K562 (cell line): ENCODE measurements at regions not wholly inside any gene's neighbourhood (a gene's known extent, or its start where the extent isn't known, plus 50 kb on each side); places are given as distances from the start of the nearest gene placed in this dataset.

Experiments
- ATAC-seq: fragments of 200-7000 bp; cut with Tn5 transposase; 3 replicates; pipeline ENCODE4 v1.9.1; 2020; ENCODE audit warnings: moderate library complexity
- BruUV-seq: library from RNA; stranded (reverse); fragments of 400-500 nt; replicated peaks from 2 replicates; lab custom pipeline; 2021; lab: Mats Ljungman, UMichigan
- CTCF ChIA-PET: fragments of 300-600 bp; formaldehyde crosslinking; extraction: SDS; loops from one replicate; lab custom pipeline; 2021; ENCODE audit warnings: low intra/inter-chr PET ratio; lab: Yijun Ruan, JAX
- POLR2A ChIA-PET: fragments of 300-600, 350-650 bp; sonication (Branson Sonifier 250); formaldehyde crosslinking; extraction: SDS; loops from one replicate; lab custom pipeline; 2021; ENCODE audit warnings: antibody characterized with exemption, inconsistent platforms; lab: Yijun Ruan, JAX
- DNase-seq, 4 experiments: peaks; one replicate each; pipeline versions ENCODE4 v3.0.0 to v3.0.0-alpha.2; 2011 to 2018; ENCODE audit warnings: low spot score in 3 of 4, mixed read lengths in 3 of 4; ENCODE audit errors: extremely low read depth in 1 of 4
- FAIRE-seq: peaks from 2 replicates; lab custom pipeline; 2011; peaks lifted over from hg19 to GRCh38; lab: Jason Lieb, UNC
- H2AFZ ChIP-seq: 2 replicates; pipeline ENCODE4 v1.6.0; 2011; ENCODE audit warnings: low read depth, low read length, control low read depth, inconsistent platforms
- H3K27ac ChIP-seq: fragments of 200-600 bp; 3 replicates; pipeline ENCODE4 v1.8.0; 2011; ENCODE audit warnings: low read depth, mild to moderate bottlenecking, control low read depth, inconsistent platforms, low read length, moderate library complexity, mixed read lengths; ENCODE audit errors: extremely low read depth
- H3K27me3 ChIP-seq, 2 experiments: fragments of 300-600 bp in 1 of 2; 2 replicates in 1 of 2; 3 replicates in 1 of 2; pipeline versions ENCODE4 v1.6.0 to v1.8.0; 2011; ENCODE audit warnings: inconsistent platforms in 2 of 2, low read length in 2 of 2, mild to moderate bottlenecking in 1 of 2, mixed read lengths in 1 of 2, moderate library complexity in 1 of 2; ENCODE audit not compliant: control insufficient read depth in 2 of 2, insufficient read depth in 2 of 2
- H3K36me3 ChIP-seq: fragments of 300-600 bp; 3 replicates; pipeline ENCODE4 v1.8.0; 2011; ENCODE audit warnings: mild to moderate bottlenecking, low read length, inconsistent platforms; ENCODE audit not compliant: control insufficient read depth, insufficient read depth
- H3K4me1 ChIP-seq, 2 experiments: fragments of 200-600 bp in 1 of 2; replicated peaks in 1 of 2; 2 replicates in 1 of 2; 3 replicates in 1 of 2; pipeline versions ENCODE4 v1.5.1 to v1.8.0; 2011; ENCODE audit warnings: inconsistent platforms in 2 of 2, low read length in 2 of 2, mild to moderate bottlenecking in 1 of 2, mixed read lengths in 1 of 2, moderate library complexity in 1 of 2; ENCODE audit not compliant: control insufficient read depth in 2 of 2, insufficient read depth in 2 of 2
- H3K4me2 ChIP-seq: 2 replicates; pipeline ENCODE4 v1.6.1; 2011; ENCODE audit warnings: low read length, control low read depth, inconsistent platforms, mixed read lengths; ENCODE audit not compliant: insufficient read depth
- H3K4me3 ChIP-seq: fragments of 200-600 bp; sonication (generic), shearing (Covaris generic); 2 replicates; pipeline ENCODE4 v1.5.1; 2016; ENCODE audit warnings: control low read depth, inconsistent platforms
- H3K79me2 ChIP-seq: fragments of 200-600 bp; 3 replicates; pipeline ENCODE4 v1.8.0; 2011; ENCODE audit warnings: low read length, inconsistent platforms; ENCODE audit not compliant: control insufficient read depth, insufficient read depth
- H3K9ac ChIP-seq, 2 experiments: 2 replicates each; pipeline versions ENCODE4 v1.6.0 to v1.6.1; 2011; ENCODE audit warnings: low read depth in 2 of 2, low read length in 2 of 2, control low read depth in 1 of 2, inconsistent platforms in 1 of 2, mild to moderate bottlenecking in 1 of 2, mixed read lengths in 1 of 2; ENCODE audit not compliant: insufficient read depth in 1 of 2
- H3K9me1 ChIP-seq: one replicate; pipeline ENCODE4 v1.6.0; 2011; ENCODE audit warnings: inconsistent platforms, mild to moderate bottlenecking, low read length, moderate library complexity; ENCODE audit not compliant: control insufficient read depth, insufficient read depth
- H3K9me3 ChIP-seq: replicated peaks from 2 replicates; pipeline ENCODE4 v1.5.1; 2011; ENCODE audit warnings: low read depth, low read length, inconsistent platforms; ENCODE audit not compliant: control insufficient read depth, insufficient read depth
- H4K20me1 ChIP-seq: replicated peaks from 2 replicates; pipeline ENCODE4 v1.6.1; 2011; ENCODE audit warnings: low read length, inconsistent platforms, mixed read lengths; ENCODE audit not compliant: control insufficient read depth, insufficient read depth
- FOXO4 ChIP-seq: fragments of 450-650 bp; formaldehyde crosslinking; IDR thresholded peaks from 2 replicates; pipeline ENCODE4 v1.4.0; 2020; ENCODE audit warnings: mild to moderate bottlenecking, moderate library complexity
- HES1 ChIP-seq: fragments of 450-650 bp; IDR thresholded peaks from 2 replicates; pipeline ENCODE4 v1.6.1; 2016; ENCODE audit warnings: low read depth, mild to moderate bottlenecking, moderate library complexity
- ID3 ChIP-seq, 2 experiments: fragments of 250-450 bp in 1 of 2; fragments of 450-650 bp in 1 of 2; sonication (Bioruptor Pico) in 1 of 2; IDR thresholded peaks; 2 replicates each; pipeline versions ENCODE4 v1.6.1 to v1.8.0; 2016 to 2021; ENCODE audit warnings: mild to moderate bottlenecking in 2 of 2, moderate library complexity in 2 of 2, missing compliant biosample characterization in 1 of 2, missing genetic modification characterization in 1 of 2
- MXI1 ChIP-seq: IDR thresholded peaks from 2 replicates; pipeline ENCODE4 v1.6.1; 2011; ENCODE audit warnings: low read depth, mild to moderate bottlenecking, improper control_type of control experiment, low read length
- RCOR1 ChIP-seq, 2 experiments: IDR thresholded peaks; 2 replicates each; pipeline ENCODE4 v1.6.1; 2012; ENCODE audit warnings: low read depth in 2 of 2, low read length in 2 of 2, borderline replicate concordance in 1 of 2, improper control_type of control experiment in 1 of 2
- RNF219 ChIP-seq: fragments of 250-450 bp; sonication (Bioruptor Pico); IDR thresholded peaks from 2 replicates; pipeline ENCODE4 v1.5.0; 2022; ENCODE audit warnings: mild to moderate bottlenecking
- XRCC3 ChIP-seq: fragments of 450-650 bp; IDR thresholded peaks from 2 replicates; pipeline ENCODE4 v1.6.1; 2017; ENCODE audit warnings: mild to moderate bottlenecking, moderate library complexity
- ZNF175 ChIP-seq: fragments of 200-800 bp; sonication (Bioruptor generic); IDR thresholded peaks from 2 replicates; pipeline ENCODE4 v1.6.1; 2016; ENCODE audit warnings: low read depth, mild to moderate bottlenecking, missing genetic modification characterization, missing compliant biosample characterization
- WGBS: fragments of 100-300 bp; shearing (Covaris generic); methylation state at CpG from one replicate; pipeline ENCODE4 v1.1.6; 2016; ENCODE audit warnings: low coverage, mixed read lengths; ENCODE audit not compliant: insufficient coverage; ENCODE audit errors: missing lambda C conversion rate; 5-methylcytosine and 5-hydroxymethylcytosine counted together
- in situ Hi-C: fragments of 300-500 bp; cut with MboI; formaldehyde crosslinking; loops from 4 replicates; pipeline ENCODE4 v1.15.0; 2018; ENCODE audit warnings: inconsistent platforms, mixed read lengths
- intact Hi-C: fragments of 100-400 bp; cut with micrococcal nuclease; formaldehyde crosslinking; loops from 2 replicates; pipeline ENCODE4 v1.14.2; 2022

GRCh38 chr18:79629606-79630005 lies 50.0 kb upstream of the CTDP1 start:
- Histone ChIP-seq H3K36me3 (no peaks in the 10 kb centered on the region), H4K20me1 (no peaks in the 10 kb centered on the region), H2AFZ (no peak overlapping the region), H3K79me2 (no peaks in the 10 kb centered on the region), H3K4me3 (no peak overlapping the region), H3K4me2 (no peak overlapping the region), H3K27ac (no peak overlapping the region), H3K9me1 (no peaks in the 10 kb centered on the region), H3K27me3 (peaks cover 22 to 52% of the 10 kb centered on the region in 2 experiments; a peak in 4 of 5 replicates), H3K4me1 (peaks cover under 1 to 25% of the 10 kb centered on the region in 2 experiments; a peak in 3 of 5 replicates), H3K9me3 (no peaks in the 10 kb centered on the region; the same call in 1 of the 2 replicates), H3K9ac (no peak overlapping the region)
- TF ChIP-seq XRCC3: no peak
- TF ChIP-seq MXI1: no peak
- no peak for TF ChIP-seq HES1
- TF ChIP-seq ZNF175 (CRISPR knock-in tag): no peak
- no peak for TF ChIP-seq RCOR1 (IDR thresholded peaks at IDR 0.05; ENCODE audit: borderline replicate concordance in 1 of 2, low read depth in 2 of 2, low read length in 2 of 2)
- no peak for TF ChIP-seq ID3 (CRISPR knock-in tag; IDR thresholded peaks at IDR 0.05)
- no peak for TF ChIP-seq ID3 (tag; IDR thresholded peaks at IDR 0.05)
- TF ChIP-seq FOXO4 (CRISPR knock-in tag): no peak
- TF ChIP-seq RNF219: no peak
- 13% methylated on average over 5 of the region's 6 CpGs for WGBS
- no peak for ATAC-seq
- DNase-seq: no peak
- ChIA-PET POLR2A (no interaction called here), CTCF (no interaction called here)
- in situ Hi-C loops: loop anchor here (5.0 kb wide), 1 partner anchor 82 kb away; no protein-coding TSS in a partner anchor
- intact Hi-C loops: loop anchor here (5.0 kb wide), 1 partner anchor 92 kb away; no protein-coding TSS in a partner anchor
- BruUV-seq: no TSS peak
- no peak for FAIRE-seq
